Tibial nerve (tissue), 3 donors: ENCODE measurements at regions not wholly inside any gene's neighbourhood (a gene's known extent, or its start where the extent isn't known, plus 50 kb on each side); places are given as distances from the start of the nearest gene placed in this dataset.

Experiments
- CTCF ChIP-seq, 5 experiments: fragments of 200-600 bp in 3 of 5; fragments of 450-650 bp in 2 of 5; sonication (generic) in 3 of 5; IDR thresholded peaks; one replicate each; pipeline ENCODE4 v1.5.1; 2016 to 2019; ENCODE audit warnings: antibody characterized with exemption in 5 of 5, mild to moderate bottlenecking in 3 of 5, moderate library complexity in 2 of 5
- POLR2A ChIP-seq, 2 donors: fragments of 450-650 bp; IDR thresholded peaks; one replicate each; pipeline ENCODE4 v1.6.1; 2017; ENCODE audit warnings: antibody characterized with exemption in 2 of 2, mild to moderate bottlenecking in 2 of 2, moderate library complexity in 2 of 2

DNA sequence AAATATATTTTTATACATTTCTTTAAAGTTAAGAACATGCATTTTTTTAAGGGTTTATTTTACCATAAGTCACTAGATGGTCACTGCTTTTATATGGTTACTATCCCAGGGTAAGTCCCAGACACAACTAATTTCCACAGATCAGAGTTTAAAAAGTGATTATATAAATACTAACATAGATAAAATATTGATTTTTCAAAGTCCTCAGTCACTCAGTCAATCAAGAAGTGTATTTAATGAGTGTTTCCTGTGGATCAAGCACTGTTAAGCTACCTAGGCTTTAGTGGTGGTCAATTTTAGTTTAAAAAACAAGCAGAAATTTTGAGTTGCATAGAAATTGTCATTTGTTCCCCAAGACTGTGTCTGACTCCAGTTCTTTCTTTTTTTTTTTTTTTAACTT, 399.5 kb upstream of the SYNCRIP start:
- TF ChIP-seq POLR2A (IDR thresholded peaks at IDR 0.05) (no peak), CTCF (IDR thresholded peaks at IDR 0.05) (no peak)
